ENCODE measurements at regions not wholly inside any gene's neighbourhood (a gene's known extent, or its start where the extent isn't known, plus 50 kb on each side); places are given as distances from the start of the nearest gene placed in this dataset.

- Histone ChIP-seq H3K36me3 (ENCODE audit: control insufficient read depth, insufficient read depth, low read length) (no peaks in the 10 kb centered on the region), H3K9ac (ENCODE audit: insufficient read depth in 1 of 2, low read depth in 2 of 2, low read length in 2 of 2) (no peak overlapping the region), H3K9me3 (replicated peaks; ENCODE audit: control insufficient read depth, insufficient read depth, low read depth, low read length) (no peaks in the 10 kb centered on the region), H2AFZ (ENCODE audit: low read depth, low read length) (no peak overlapping the region), H3K4me1 (replicated peaks in 1 of 2; ENCODE audit: control insufficient read depth in 2 of 2, insufficient read depth in 2 of 2, low read length in 2 of 2) (no peaks in the 10 kb centered on the region), H3K27me3 (ENCODE audit: control insufficient read depth in 2 of 2, insufficient read depth in 2 of 2, low read length in 2 of 2) (no peaks in the 10 kb centered on the region), H3K4me3 (no peak overlapping the region), H3K4me2 (ENCODE audit: insufficient read depth, low read length) (no peak overlapping the region), H3K9me1 (ENCODE audit: control insufficient read depth, insufficient read depth, low read length) (no peaks in the 10 kb centered on the region), H3K27ac (ENCODE audit: extremely low read depth, low read depth, low read length) (no peak overlapping the region), H4K20me1 (replicated peaks; ENCODE audit: control insufficient read depth, insufficient read depth, low read length) (no peaks in the 10 kb centered on the region), H3K79me2 (ENCODE audit: control insufficient read depth, insufficient read depth, low read length) (no peaks in the 10 kb centered on the region)
- CTCF ChIA-PET (ENCODE audit: low intra/inter-chr PET ratio) = no interaction called here
- intact Hi-C loops (cut with micrococcal nuclease) (loop anchor here (5.0 kb wide), 2 partner anchors 229 to 754 kb away; no protein-coding TSS in a partner anchor), in situ Hi-C loops (cut with MboI) (no loop called here)
- POLR2A ChIA-PET = no interaction called here
- no peak for FAIRE-seq
- DNase-seq (ENCODE audit: extremely low read depth in 1 of 4, low spot score in 3 of 4) = peak; percentile 24 to 35 (median 28)
- TF ChIP-seq ZNF140 (CRISPR knock-in tag; IDR thresholded peaks at IDR 0.05) (no peak), CTCF (IDR thresholded peaks at IDR 0.05 in 2 of 3, conservative IDR thresholded peaks at IDR 0.05 in 1 of 3; ENCODE audit: insufficient read depth in 2 of 3, low read depth in 1 of 3, low read length in 3 of 3) (peak in 2 of 3 experiments; percentile 48 to 59; a peak in 3 of 6 replicates), RAD21 (CRISPR knock-in tag; conservative IDR thresholded peaks at IDR 0.05 in 1 of 2, IDR thresholded peaks at IDR 0.05 in 1 of 2) (peak in 1 of 2 experiments; percentile 26; a peak in 2 of 4 replicates), SMC3 (conservative IDR thresholded peaks at IDR 0.05; ENCODE audit: insufficient read depth, low read depth, low read length) (0 out of 2 replicates have a peak, but pooled peaks have one; percentile 24)
- WGBS (ENCODE audit: insufficient coverage, low coverage, missing lambda C conversion rate) = 0% methylated on average over 4 of the region's 6 CpGs
- no peak for ATAC-seq
- no TSS peak for BruUV-seq (replicated peaks)
Observed at GRCh38 chr3:55180936-55181535, 253.2 kb upstream of the LRTM1 start.
